Kidney (tissue), 13 donors: ENCODE measurements at regions not wholly inside any gene's neighbourhood (a gene's known extent, or its start where the extent isn't known, plus 50 kb on each side); places are given as distances from the start of the nearest gene placed in this dataset.

Experiments used
- DNase-seq, 5 donors: peaks; one replicate each; pipeline ENCODE4 v3.0.0-alpha.2; 2013 to 2020
- FAIRE-seq: peaks from 2 replicates; lab custom pipeline; 2012; peaks lifted over from hg19 to GRCh38; lab: Jason Lieb, UNC
- H3K27ac ChIP-seq, 2 donors: one replicate each; pipeline ENCODE4 v1.7.0; 2013; ENCODE audit warnings: low read depth in 2 of 2, low read length in 2 of 2, inconsistent platforms in 1 of 2
- H3K27me3 ChIP-seq: one replicate; pipeline ENCODE4 v1.7.1; 2013; ENCODE audit warnings: low read length, inconsistent platforms; ENCODE audit not compliant: control insufficient read depth, insufficient read depth
- H3K36me3 ChIP-seq, 3 donors: one replicate each; pipeline versions ENCODE4 v1.7.0 to v1.7.1; 2013; ENCODE audit warnings: low read length in 3 of 3, control low read depth in 1 of 3, inconsistent platforms in 1 of 3; ENCODE audit not compliant: insufficient read depth in 3 of 3, control insufficient read depth in 2 of 3
- H3K4me1 ChIP-seq, 3 donors: one replicate each; pipeline versions ENCODE4 v1.7.0 to v1.7.1; 2013; ENCODE audit warnings: low read length in 3 of 3, inconsistent platforms in 1 of 3, low read depth in 1 of 3; ENCODE audit not compliant: control insufficient read depth in 2 of 3, insufficient read depth in 2 of 3
- H3K4me3 ChIP-seq, 3 donors: one replicate each; pipeline versions ENCODE4 v1.7.0 to v1.8.1; 2013; ENCODE audit warnings: low read length in 3 of 3, control low read depth in 1 of 3, inconsistent platforms in 1 of 3
- H3K9ac ChIP-seq, 3 donors: one replicate each; pipeline versions ENCODE4 v1.7.0 to v1.7.1; 2013; ENCODE audit warnings: low read length in 3 of 3, control low read depth in 1 of 3, inconsistent platforms in 1 of 3
- H3K9me3 ChIP-seq, 3 donors: one replicate each; pipeline versions ENCODE4 v1.7.0 to v1.7.1; 2013; ENCODE audit warnings: low read length in 3 of 3, control low read depth in 1 of 3, inconsistent platforms in 1 of 3; ENCODE audit not compliant: control insufficient read depth in 2 of 3, insufficient read depth in 1 of 3
- CTCF ChIP-seq: IDR thresholded peaks from 3 replicates; pipeline ENCODE4 v1.5.1; 2012; ENCODE audit warnings: mild to moderate bottlenecking, moderate library complexity, borderline replicate concordance; ENCODE audit not compliant: insufficient read depth; ENCODE audit errors: extremely low read depth
- intact Hi-C: fragments of 100-400 bp; cut with DNase I; formaldehyde crosslinking; loops from one replicate; pipeline ENCODE4 v1.11.1; 2022
- donor health status: control.
- donor health status: control.
- donor health status: control.
- donor health status: control.
- donor health status: control.
- donor health status: DM: yes; HTN: yes; CAD: no.
- donor health status: Normal renal cell carcinoma (clear cell type).

- H3K4me3 ChIP-seq = no peak overlapping the region
- no peaks in the 10 kb centered on the region for H3K27me3 ChIP-seq
- intact Hi-C loops = no loop called here
- H3K9ac ChIP-seq = no peak overlapping the region
- FAIRE-seq (no peak), DNase-seq (no peak)
- TF ChIP-seq CTCF = no peak
- no peaks in the 10 kb centered on the region for H3K4me1 ChIP-seq
- no peak overlapping the region for H3K27ac ChIP-seq
- H3K36me3 ChIP-seq = no peaks in the 10 kb centered on the region
- H3K9me3 ChIP-seq = no peaks in the 10 kb centered on the region
These were observed 108.6 kb downstream of the PPM1A start for GRCh38 chr14:60357551-60358149.

GRCh38 chr14:60363275-60363674 is 114.3 kb downstream of the PPM1A start:
- no peak for TF ChIP-seq CTCF
- no peak overlapping the region for H3K9ac ChIP-seq
- DNase-seq = no peak
- no peaks in the 10 kb centered on the region for H3K9me3 ChIP-seq
- no peak overlapping the region for H3K27ac ChIP-seq
- FAIRE-seq = no peak
- no peak overlapping the region for H3K4me3 ChIP-seq
- no peaks in the 10 kb centered on the region for H3K36me3 ChIP-seq
- no peaks in the 10 kb centered on the region for H3K27me3 ChIP-seq
- intact Hi-C loops = no loop called here
- no peaks in the 10 kb centered on the region for H3K4me1 ChIP-seq

DNA sequence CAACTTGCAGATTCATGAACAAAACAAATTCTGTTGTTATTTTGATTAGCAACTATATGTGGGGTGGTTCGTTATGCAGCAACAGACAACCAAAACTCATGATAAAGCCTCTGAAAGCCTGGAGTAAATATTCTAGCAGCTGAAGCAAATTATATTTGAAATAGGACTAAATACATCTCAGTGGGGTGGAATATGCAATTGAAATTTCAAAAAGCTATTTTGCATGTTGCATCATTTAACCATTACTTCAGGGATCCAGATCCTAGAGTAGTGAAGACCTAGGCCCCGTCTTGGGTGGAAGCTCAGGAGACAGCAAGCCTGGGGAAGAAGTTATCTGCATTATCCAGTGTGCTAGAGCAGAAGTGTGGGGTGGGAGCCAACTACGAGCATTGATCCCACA is 114.7 kb downstream of the PPM1A start:
- Histone ChIP-seq H3K4me3 (no peak overlapping the region), H3K4me1 (no peaks in the 10 kb centered on the region), H3K9me3 (no peaks in the 10 kb centered on the region), H3K27me3 (no peaks in the 10 kb centered on the region), H3K36me3 (no peaks in the 10 kb centered on the region), H3K9ac (no peak overlapping the region), H3K27ac (no peak overlapping the region)
- intact Hi-C loops = no loop called here
- FAIRE-seq = no peak
- DNase-seq = no peak
- TF ChIP-seq CTCF = no peak

GRCh38 chr14:60381909-60382308 is 104.0 kb downstream of the C14orf39 start:
- H3K4me1 ChIP-seq = no peaks in the 10 kb centered on the region
- TF ChIP-seq CTCF = no peak
- no peak overlapping the region for H3K4me3 ChIP-seq
- no peaks in the 10 kb centered on the region for H3K9me3 ChIP-seq
- H3K27ac ChIP-seq = no peak overlapping the region
- no peaks in the 10 kb centered on the region for H3K27me3 ChIP-seq
- FAIRE-seq (no peak), DNase-seq (no peak)
- H3K36me3 ChIP-seq = no peaks in the 10 kb centered on the region
- intact Hi-C loops = no loop called here
- H3K9ac ChIP-seq = no peak overlapping the region
